Stimulated activated CD4-positive, alpha-beta T cell treated with anti-CD3 and anti-CD28 coated beads, TNF-alpha, amount 100 ng/mL, for 1 hour (primary cell): ENCODE measurements at regions not wholly inside any gene's neighbourhood (a gene's known extent, or its start where the extent isn't known, plus 50 kb on each side); places are given as distances from the start of the nearest gene placed in this dataset.
"Not testable (repeated sequence)": the region's sequence is repeated elsewhere in the genome, so short reads cannot be mapped to it uniquely, and the experiment has no call there.

Experiments used
- DNase-seq, 3 donors: peaks; one replicate each; pipeline ENCODE4 v3.0.0-alpha.2; 2020; ENCODE audit warnings: low read depth in 3 of 3, low spot score in 1 of 3

DNA sequence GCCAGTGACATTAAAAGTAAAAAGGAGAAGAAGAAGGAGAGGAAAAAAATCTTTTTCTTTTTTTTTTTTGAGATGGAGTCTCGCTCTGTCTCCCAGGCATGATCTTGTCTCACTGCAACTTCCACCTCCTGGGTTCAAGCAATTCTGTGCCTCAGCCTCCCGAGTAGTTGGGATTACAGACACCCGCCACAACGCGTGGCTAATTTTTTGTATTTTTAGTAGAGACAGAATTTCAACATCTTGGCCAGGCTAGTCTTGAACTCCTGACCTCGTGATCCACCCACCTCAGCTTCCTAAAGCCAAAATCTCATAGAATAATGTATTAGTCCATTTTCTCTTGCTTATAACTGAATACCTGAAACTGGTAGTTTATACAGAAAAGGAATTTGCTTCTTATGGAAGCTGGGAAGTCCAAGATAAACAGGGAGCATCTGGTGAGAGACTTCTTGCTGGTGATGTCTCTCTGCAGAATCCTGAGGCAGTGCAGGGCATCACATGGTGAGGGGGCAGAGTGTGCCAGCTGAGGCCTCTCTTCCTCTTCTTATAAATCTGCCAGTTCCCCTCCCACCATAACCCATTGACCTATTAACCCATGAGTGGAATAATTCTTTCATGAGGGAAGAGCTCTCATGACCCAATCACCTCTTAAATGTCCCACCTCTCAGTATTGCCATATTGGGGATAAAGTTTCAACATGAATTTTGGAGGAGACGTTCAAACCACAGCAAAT is 466.3 kb downstream of the GADD45G start:
- no peak for DNase-seq

DNA sequence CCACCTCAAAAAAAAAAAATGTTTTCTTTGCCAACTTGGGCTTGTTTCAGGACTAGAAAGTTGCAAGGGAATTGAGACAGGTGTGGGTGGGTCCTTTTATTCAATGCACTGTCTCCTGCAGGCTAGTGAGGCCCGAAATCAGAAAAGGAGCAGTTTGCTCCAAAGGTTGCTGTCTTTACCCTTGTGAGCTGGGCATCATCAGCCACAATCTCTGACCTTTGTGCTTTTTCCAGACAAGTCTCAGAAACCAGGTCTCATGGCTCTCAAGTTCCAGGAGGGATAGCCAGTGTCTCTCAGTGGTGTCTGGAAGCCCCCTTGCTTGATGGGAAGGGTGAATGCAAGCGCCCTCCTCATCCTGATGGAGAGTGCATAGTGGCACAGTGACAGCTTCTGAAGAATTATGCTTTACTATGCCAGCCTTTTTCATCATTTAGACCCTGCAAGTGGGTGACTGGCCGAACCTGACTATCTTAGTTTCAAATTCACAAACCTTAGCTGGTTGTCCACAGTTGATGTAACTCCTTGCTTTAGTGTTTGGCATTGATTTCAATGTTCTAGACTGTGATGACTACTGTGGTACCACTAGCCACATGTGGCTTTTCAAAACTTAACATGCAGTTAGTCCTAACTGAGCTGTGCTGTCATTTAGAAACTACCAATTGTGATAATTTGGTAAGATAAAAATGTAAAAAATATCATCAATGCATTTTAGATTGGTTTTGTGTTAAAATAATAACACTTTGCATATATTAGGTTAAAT is 468.6 kb downstream of the GADD45G start:
- no peak for DNase-seq

DNA sequence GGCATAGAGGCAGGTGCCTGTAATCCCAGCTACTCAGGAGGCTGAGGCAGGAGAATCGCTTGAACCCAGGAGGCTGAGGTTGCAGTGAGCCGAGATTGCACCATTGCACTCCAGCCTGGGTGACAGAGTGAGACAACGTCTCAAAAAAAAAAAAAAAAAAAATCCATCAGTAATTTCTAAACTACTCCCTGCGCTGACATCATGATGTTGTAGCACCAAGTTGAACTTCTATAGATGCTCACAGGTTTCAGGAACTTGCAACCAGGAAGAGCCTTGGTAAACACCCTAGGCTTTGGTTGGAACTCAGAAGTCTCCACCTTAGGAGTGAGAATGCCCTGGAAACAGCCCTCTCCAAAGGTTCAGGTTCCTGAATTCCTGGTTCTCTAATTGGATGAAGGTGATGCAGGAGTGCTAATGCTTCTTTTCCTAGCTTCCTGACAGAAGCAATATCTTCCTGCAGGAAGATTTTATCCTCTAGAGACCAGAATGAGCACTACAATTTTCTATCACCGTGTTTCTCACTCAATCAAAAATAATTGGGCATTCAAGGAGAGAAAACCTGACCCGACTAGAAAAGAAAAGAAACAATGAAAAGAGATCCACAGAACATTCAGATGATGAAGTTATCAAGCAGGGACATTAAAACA is 469.6 kb downstream of the GADD45G start:
- DNase-seq = no peak

DNA sequence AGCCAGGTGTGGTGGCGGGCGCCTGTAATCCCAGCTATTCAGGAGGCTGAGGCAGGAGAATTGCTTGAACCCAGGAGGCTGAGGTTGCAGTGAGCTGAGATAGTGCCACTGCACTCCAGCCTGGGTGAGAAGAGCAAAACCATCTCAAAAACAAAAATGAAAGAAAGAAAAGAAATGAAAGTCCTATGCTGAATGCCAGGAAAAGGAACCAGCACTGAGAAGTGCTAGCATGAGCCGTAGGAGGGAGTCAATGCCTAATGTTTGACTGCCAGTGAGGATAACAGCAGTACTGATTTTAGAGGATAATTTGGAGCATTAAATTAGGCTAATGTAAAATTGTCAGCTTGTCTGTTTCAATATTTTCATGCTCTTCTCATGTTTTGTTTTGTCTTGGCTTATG is 472.8 kb downstream of the GADD45G start:
- DNase-seq = not testable (repeated sequence)

DNA sequence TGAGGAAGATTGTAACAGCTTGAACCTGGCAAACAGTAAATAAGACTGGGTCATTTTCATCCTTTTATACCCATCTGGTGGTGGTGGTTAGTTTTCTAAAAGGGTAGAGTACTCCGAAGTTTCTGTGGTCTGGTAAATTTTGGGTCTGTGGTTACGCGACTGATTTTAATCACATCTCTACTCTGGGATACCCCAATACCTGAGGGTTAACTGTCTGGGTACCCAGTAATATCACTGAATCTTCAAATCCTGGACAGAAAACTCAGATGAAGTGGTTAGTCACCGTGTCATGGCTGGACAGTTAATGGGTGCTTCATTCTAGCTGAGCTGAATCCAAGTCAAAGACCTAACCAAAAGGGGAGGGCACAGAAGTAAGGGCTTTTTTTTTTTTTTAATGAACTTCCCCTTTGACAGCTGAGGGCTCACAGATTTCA is 474.2 kb downstream of the GADD45G start:
- no peak for DNase-seq

DNA sequence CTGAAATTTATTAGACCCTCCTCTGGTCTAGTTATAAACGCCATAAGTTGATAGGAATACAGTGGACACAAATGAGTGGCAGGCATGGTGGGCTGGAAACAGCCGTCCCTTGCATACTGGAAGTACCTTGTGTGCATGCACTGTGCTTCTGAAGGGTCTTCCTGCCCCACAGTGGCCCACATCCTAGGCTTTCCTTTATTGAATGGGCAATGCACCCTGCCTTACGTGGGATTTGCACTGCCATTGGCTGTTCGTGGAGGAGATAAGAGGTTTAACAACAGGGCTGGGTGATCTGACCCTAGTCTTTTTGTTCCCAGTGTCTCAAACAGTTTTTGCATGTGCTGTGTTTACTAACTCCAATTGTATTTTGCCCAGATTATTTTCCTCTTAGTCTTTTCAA is 480.8 kb downstream of the GADD45G start:
- no peak for DNase-seq

DNA sequence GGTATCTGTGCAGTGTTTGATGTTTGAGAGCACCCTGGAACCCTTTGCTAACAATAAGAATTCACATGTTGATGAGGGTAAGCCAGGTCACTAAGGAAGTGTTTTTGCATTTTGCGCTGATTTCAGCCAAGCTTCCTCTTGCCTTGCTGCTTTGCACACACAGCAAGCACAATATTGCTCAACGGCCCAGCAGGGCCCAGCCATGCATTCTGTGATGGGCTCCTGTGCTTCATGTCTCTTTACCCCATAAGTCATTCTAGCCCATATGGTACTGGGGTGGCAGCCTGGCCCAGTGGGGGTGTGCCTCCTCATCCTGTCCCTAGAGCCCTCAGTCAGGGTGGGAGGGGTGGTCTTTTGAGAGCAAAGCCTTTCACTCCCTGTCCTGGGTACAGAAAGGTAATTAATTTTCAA is 481.3 kb downstream of the GADD45G start:
- DNase-seq = no peak

DNA sequence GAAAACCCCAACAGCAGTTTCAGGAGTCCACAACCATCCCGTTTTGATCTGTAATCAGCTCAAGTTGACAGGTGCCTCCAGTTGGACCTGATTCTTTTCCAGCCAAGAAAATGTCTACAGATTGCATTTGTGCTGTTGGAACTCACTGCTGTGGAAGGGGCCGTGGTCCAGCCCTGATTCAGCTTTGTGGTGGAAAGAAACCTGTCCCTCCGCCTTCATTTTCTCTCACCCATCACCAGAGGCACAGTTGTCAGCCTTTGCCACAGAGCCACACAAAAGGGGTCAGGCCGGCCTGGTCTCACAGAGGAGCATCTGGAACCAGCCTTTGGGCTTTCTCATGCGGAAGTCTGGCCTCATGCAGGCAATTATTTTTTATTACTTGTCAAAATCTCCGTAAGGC is 483.6 kb downstream of the GADD45G start:
- DNase-seq = no peak

DNA sequence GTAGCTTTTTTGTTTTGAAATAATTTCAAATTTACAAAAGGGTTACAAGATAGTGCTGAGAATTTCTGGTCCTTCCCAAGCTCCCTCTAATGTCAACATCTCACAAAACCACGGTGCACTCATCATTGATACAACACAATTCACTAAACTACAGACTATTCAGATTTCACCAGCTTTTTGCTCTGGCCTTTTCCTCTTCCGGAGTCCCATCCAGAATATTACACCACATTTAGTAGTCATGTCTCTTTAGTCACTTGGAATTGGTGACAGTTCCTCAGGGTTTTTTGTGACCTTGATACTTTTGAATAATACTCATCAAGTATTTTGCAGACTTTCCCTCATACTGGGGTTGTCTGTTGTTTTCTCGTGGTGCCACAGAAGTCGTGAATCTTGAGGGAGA is 484.0 kb downstream of the GADD45G start:
- DNase-seq = no peak

DNA sequence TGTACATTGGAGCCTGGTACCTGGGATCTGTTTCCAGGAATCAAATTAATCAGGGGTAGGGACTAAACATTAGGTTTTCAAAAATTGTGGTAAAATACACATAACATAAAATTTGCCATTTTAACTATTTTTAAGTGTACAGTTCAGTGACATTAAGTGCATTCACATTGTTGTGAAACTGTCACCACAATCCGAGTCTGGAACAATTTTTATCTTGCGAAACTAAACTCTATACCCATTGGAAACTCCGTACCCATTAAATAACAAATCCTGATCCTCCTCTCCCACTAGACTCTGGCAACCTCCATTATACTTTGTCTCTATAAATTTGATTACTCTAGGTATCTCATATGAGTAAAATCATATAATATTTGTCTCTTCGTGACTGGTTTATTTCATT is 486.2 kb downstream of the GADD45G start:
- DNase-seq = no peak

DNA sequence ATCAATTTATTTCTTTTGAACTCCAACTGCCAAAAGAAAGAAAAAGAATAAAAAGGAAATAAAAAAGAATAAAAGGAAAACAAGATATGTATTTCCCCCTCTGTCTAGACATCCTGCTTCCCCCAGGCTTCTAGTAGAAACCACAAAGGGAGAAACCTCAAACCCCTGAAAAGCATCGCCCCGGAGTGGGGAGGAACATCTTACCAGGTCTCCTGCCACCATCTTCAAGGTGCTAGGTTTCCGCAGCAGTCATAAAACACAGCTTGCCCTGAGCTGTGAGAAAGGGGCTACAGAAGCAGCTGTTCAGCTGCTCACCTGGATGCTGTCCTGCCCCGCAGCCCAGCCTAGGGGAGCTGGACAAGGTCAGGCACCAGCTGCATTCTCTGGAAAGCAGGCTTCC is 487.7 kb downstream of the GADD45G start:
- no peak for DNase-seq

DNA sequence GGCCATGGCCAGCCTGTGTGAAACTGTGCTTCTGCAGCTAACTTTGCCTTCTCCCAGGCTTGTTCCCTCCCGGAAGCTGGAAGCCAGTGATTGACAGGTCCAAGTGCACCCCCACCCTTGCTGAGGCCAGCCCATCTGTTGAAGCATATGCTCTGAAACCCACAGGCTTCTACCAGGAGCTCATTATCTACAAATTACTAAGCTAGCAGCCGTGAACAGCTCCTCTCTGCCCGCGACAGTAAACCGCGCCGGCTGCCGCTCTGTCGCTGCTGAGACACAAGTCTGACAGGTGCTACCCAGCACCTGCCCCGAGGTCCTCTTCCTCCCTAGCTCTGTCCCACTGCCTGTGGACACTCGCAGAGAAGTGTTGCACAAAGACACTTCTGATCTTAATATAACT is 490.9 kb downstream of the GADD45G start:
- no peak for DNase-seq

DNA sequence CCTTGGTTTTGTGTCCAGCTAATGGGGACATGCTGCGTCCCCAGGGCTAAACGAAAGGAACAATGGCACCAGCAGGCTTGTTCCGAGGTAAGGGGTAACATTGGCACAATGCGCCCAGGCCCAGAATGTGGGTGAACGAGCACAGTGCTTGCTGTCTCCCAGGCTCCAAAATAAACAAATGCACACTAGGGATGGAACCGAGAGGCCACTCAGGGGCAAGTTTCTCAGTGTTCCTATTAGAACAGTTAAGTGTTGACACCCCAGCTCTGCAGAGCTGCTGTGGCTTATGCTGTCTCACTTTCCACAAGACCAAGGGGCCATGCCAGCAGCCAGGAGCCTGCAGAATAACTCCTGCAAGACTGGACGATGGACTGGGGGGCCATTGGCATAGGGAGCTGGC is 492.4 kb downstream of the GADD45G start:
- no peak for DNase-seq

DNA sequence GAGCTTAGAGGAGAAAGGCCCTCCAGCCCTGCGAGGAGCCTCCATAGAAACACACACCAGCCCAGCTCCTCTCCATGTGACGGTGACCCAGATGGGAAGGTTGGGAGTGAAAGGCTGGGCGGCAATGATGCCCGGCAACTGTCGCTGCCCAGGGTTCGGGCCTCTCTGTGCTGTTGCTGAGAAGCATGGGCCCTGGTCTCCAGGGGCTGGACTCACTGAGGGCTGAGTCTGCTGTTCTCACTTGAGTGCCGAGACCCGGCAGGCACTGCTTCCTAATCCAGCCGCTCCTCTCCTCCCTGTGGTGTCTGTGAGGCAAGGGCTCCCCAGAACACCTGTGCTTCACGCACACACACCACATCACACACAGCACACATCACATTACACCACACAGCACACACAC is 493.6 kb downstream of the GADD45G start:
- DNase-seq = no peak

DNA sequence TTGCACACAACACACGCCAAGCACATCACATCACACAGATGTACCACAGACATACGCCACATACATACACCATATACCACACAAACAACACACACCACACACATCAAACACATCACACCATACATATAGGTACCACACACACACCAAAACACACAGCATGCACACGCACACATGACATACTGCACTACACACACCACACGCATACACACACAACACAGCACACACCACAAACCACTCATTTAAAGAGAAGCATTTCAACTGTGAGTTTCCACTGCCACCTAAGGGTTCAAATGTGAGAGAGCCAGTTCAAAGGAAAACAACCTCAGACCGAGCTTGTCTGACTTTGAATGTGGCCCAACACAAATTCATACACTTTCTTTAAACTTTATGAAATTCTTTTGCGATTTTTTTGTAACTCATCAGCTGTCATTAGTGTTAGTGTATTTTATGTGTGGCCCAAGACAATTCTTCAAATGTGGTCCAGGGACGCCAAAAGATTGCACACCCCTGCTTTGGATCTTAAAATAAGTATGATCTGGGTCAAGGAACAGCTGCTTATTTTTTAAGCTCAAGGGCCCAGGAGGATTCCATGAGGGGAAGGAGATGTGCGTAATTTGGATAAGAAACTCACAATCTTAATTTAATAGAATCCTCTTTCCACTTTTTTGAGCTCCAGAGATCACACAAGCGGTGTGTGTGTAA is 494.6 kb downstream of the GADD45G start:
- DNase-seq = no peak

DNA sequence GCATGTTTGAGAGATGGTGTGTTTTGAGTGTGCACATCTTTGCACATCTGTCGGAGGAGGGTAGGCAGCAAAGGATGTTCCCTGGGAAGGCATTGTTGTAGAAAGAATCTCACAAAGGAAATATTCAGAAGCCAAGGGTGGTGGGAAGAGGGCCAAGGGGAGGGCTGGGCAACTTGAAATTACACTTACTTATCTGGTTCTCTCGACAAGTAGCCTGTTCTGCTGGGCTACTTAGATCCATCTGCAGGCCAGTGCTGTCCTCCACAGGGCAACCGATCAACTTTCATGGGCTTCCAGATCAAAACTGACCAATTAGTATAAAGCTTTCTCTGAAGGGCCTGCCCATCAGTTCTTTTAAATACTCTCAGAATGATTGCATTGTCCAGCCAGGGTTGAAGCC is 495.2 kb downstream of the GADD45G start:
- DNase-seq = no peak

DNA sequence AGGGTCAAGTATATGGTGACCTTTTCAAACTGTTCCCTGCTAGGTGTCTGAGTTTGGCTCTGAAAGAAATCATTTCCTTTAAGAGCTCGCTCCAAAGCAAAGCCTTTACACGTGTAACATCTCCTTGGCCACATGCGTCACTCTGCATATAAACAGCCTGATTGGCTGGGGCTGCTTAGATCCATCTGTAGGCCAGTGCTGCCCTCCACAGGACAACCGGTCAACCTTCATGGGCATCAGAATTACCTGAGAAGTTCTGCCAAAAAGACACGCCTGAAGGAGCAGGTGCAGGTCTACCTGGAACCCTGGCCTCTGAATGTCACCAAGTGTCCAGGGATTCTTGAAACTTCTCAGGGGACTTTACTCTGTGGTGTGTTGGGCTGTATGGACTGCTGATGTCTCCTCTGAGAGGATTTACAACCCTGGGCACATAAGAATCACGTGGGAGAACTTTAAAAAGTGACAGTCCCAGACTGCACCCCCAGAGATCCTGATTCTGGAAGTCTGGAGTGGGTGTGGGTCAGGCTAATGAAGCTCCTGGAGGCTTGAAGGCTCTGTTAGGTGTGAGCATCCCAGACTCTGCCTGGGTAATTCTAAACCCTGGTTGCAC is 497.6 kb downstream of the GADD45G start:
- DNase-seq = peak; percentile 47 to 52 (median 50)

DNA sequence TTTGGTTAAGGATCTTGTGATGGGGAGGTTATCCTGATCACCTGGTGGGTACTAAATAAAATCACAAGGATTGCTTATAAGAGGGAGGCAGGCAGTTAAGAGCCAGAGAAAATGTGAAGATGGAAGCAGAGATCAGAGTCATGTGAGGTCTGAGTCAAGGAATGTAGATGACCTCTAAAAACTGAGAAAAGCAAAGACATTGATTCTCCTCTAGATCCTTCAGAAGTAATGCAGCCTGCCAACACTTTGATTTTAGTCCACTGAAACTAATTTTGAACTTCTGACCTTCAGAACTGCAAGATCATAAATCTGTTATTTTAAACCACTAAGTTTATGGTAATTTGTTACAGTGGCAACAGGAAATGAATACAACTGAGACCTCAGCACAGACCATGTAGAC is 499.0 kb downstream of the GADD45G start:
- no peak for DNase-seq

DNA sequence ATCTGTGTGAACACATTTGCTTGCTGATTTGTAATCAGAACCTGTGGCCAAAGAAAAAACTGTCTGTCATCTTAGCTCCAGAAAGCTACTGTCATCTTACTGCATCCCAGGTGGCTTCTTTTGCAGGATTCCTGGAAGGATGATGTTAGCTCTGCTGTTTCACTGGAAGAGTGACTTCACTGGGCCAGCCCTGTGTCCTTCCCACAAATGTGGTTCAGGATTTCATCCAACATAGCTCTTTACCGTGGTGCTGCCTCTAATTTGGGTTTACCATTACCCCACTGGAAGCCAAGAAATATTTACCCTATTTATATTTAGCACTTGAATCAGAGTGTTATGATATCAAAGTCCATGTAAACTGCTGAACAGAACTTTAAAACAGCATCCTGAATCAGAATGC is 501.0 kb downstream of the GADD45G start:
- no peak for DNase-seq

DNA sequence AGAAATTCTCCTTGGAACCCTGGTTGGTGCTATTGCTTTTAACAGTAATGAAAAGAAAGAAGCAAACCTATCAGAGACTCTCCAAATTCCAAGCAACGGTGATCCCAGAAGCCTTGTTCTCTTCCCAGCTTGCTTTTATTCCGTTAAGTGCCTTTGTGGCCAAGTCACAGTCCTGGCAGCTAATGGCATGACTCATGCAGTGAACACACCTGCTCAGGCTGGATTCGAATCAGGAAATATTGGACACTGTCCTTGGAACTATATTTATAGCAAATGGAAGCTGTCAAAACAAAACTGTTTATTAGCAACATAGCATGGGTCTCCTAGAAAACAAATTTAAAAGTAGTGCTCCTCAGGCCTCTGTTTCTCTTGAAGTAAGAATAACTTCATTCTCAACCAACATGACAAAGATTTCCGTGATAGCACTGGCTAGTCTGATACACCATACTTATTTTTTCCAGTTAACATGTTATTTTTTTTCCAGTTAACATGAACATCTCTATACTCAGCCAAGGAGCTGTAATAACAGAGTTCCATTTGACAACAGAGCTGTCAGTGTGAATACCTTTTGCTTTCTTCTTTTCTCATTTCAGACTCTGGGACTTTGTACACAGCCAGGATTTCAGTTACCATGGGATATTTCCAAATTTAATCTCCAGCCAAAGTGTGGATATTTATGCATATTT is 502.4 kb downstream of the GADD45G start:
- DNase-seq = no peak
